ENCODE measurements at regions not wholly inside any gene's neighbourhood (a gene's known extent, or its start where the extent isn't known, plus 50 kb on each side); places are given as distances from the start of the nearest gene placed in this dataset.

DNA sequence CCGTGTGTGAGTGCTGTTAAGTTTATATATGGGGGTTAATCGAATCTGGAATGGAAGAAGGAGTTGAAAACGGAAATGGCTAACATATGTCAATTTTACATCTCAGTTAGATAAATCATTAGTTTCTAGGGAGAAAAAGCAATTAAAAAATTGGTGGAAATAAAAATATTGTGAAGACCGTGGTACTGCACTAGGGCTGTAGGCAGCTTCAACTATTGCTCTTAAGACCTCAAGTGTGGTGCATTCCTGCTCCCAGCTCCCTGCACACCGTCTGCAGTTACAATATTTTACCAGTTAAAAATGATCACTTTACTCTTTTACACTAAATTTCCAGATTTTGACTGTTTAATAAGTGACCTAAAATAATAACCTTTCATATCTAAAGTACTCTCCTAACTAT lies 977.3 kb upstream of the POU3F3 start:
- H3K4me2 ChIP-seq (replicated peaks; ENCODE audit: extremely low read depth, low read length, poor library complexity, severe bottlenecking), result no peak overlapping the region
- WGBS (ENCODE audit: insufficient coverage), result 83% methylated on average over 1 of the region's 5 CpGs
- H2AFZ ChIP-seq (ENCODE audit: insufficient read depth, low read depth, low read length, poor library complexity, severe bottlenecking), result no peak overlapping the region
- H3K4me3 ChIP-seq (replicated peaks in 1 of 3; ENCODE audit: low read depth in 2 of 3, low read length in 3 of 3), result no peak overlapping the region
- H3K36me3 Mint-ChIP-seq, result no peaks in the 10 kb centered on the region
- H3K27me3 ChIP-seq (ENCODE audit: control insufficient read depth in 2 of 2, insufficient read depth in 2 of 2, low read length in 2 of 2), result no peaks in the 10 kb centered on the region
- H3K4me1 Mint-ChIP-seq, result no peaks in the 10 kb centered on the region
- H3K27ac Mint-ChIP-seq, result no peak overlapping the region
- TF ChIP-seq, protein P1, sequence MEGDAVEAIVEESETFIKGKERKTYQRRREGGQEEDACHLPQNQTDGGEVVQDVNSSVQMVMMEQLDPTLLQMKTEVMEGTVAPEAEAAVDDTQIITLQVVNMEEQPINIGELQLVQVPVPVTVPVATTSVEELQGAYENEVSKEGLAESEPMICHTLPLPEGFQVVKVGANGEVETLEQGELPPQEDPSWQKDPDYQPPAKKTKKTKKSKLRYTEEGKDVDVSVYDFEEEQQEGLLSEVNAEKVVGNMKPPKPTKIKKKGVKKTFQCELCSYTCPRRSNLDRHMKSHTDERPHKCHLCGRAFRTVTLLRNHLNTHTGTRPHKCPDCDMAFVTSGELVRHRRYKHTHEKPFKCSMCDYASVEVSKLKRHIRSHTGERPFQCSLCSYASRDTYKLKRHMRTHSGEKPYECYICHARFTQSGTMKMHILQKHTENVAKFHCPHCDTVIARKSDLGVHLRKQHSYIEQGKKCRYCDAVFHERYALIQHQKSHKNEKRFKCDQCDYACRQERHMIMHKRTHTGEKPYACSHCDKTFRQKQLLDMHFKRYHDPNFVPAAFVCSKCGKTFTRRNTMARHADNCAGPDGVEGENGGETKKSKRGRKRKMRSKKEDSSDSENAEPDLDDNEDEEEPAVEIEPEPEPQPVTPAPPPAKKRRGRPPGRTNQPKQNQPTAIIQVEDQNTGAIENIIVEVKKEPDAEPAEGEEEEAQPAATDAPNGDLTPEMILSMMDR (IDR thresholded peaks at IDR 0.05), result no peak
- H3K79me2 ChIP-seq (ENCODE audit: insufficient read depth, low read length), result no peaks in the 10 kb centered on the region
- intact Hi-C loops (cut with micrococcal nuclease), result no loop called here
- DNase-seq, result no peak
- no peaks in the 10 kb centered on the region for H4K20me1 ChIP-seq (ENCODE audit: insufficient read depth, low read length)
- H3K9me3 ChIP-seq (replicated peaks in 1 of 2; ENCODE audit: control insufficient read depth in 1 of 2, insufficient read depth in 1 of 2, low read length in 2 of 2), result no peaks in the 10 kb centered on the region
- no peak overlapping the region for H3K27ac ChIP-seq (ENCODE audit: low read depth in 1 of 2, low read length in 2 of 2)
- no peak overlapping the region for H3K9ac ChIP-seq (ENCODE audit: insufficient read depth, low read length, poor library complexity, severe bottlenecking)
- no peaks in the 10 kb centered on the region for H3K4me1 ChIP-seq (ENCODE audit: control insufficient read depth in 1 of 2, insufficient read depth in 2 of 2, low read length in 2 of 2)
- H3K27me3 Mint-ChIP-seq (ENCODE audit: low read depth in 3 of 3), result no peaks in the 10 kb centered on the region
- no peaks in the 10 kb centered on the region for H3K36me3 ChIP-seq (replicated peaks in 1 of 2; ENCODE audit: control insufficient read depth in 1 of 2, insufficient read depth in 2 of 2, low read length in 2 of 2)
- H3K9me3 Mint-ChIP-seq, result peaks cover 0 to 1% (median 0%) of the 10 kb centered on the region in 7 donors
- H3K4me3 Mint-ChIP-seq, result no peak overlapping the region

DNA sequence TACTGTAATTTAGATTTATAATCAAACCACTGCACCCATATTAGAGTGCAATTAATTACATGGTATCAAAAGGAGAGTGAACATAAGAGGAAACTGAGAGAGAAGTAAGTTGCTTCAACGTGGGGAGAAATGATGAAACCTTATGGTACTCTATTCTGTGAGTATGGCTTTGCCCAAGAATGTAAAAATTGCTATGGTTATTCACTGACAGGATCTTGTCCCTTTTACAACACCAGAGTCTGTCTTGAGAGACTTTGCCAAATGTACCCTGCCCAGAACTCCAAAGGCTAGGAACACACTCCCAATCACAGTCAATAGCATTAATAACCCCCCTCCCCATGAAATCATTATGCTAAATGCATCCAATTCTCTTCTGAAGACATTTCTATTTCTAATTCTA lies 974.8 kb upstream of the POU3F3 start:
- Histone ChIP-seq H3K4me2 (replicated peaks; ENCODE audit: extremely low read depth, low read length, poor library complexity, severe bottlenecking) (no peak overlapping the region), H3K4me3 (replicated peaks in 1 of 3; ENCODE audit: low read depth in 2 of 3, low read length in 3 of 3) (no peak overlapping the region), H2AFZ (ENCODE audit: insufficient read depth, low read depth, low read length, poor library complexity, severe bottlenecking) (no peak overlapping the region), H4K20me1 (ENCODE audit: insufficient read depth, low read length) (no peaks in the 10 kb centered on the region), H3K36me3 (replicated peaks in 1 of 2; ENCODE audit: control insufficient read depth in 1 of 2, insufficient read depth in 2 of 2, low read length in 2 of 2) (no peaks in the 10 kb centered on the region), H3K27ac (ENCODE audit: low read depth in 1 of 2, low read length in 2 of 2) (no peak overlapping the region), H3K9ac (ENCODE audit: insufficient read depth, low read length, poor library complexity, severe bottlenecking) (no peak overlapping the region), H3K79me2 (ENCODE audit: insufficient read depth, low read length) (no peaks in the 10 kb centered on the region), H3K4me1 (ENCODE audit: control insufficient read depth in 1 of 2, insufficient read depth in 2 of 2, low read length in 2 of 2) (no peaks in the 10 kb centered on the region), H3K27me3 (ENCODE audit: control insufficient read depth in 2 of 2, insufficient read depth in 2 of 2, low read length in 2 of 2) (no peaks in the 10 kb centered on the region), H3K9me3 (replicated peaks in 1 of 2; ENCODE audit: control insufficient read depth in 1 of 2, insufficient read depth in 1 of 2, low read length in 2 of 2) (peaks cover 0 to 5% of the 10 kb centered on the region in 2 donors)
- no peak for DNase-seq
- WGBS (ENCODE audit: insufficient coverage), result no CpG with 5 or more reads among the region's 1 CpG
- Mint-ChIP-seq H3K9me3 (peaks cover 0 to 4% (median 0%) of the 10 kb centered on the region in 7 donors), H3K36me3 (no peaks in the 10 kb centered on the region), H3K4me1 (no peaks in the 10 kb centered on the region), H3K27ac (no peak overlapping the region), H3K4me3 (no peak overlapping the region), H3K27me3 (ENCODE audit: low read depth in 3 of 3) (peaks cover 0 to 2% (median 0%) of the 10 kb centered on the region in 3 donors)
- TF ChIP-seq, protein P1 (IDR thresholded peaks at IDR 0.05), result no peak
- intact Hi-C loops (cut with micrococcal nuclease), result no loop called here
